Skeletal muscle tissue (tissue), 3 donors: ENCODE measurements at regions not wholly inside any gene's neighbourhood (a gene's known extent, or its start where the extent isn't known, plus 50 kb on each side); places are given as distances from the start of the nearest gene placed in this dataset.

Experiments used
- H3K27ac ChIP-seq: one replicate; pipeline ENCODE4 v1.7.0; 2013; ENCODE audit warnings: mild to moderate bottlenecking, low read depth, low read length, inconsistent platforms
- H3K27me3 ChIP-seq, 3 donors: one replicate each; pipeline ENCODE4 v1.7.0; 2013; ENCODE audit warnings: low read length in 3 of 3; ENCODE audit not compliant: control insufficient read depth in 3 of 3, insufficient read depth in 3 of 3
- H3K36me3 ChIP-seq, 3 donors: one replicate each; pipeline ENCODE4 v1.7.0; 2013; ENCODE audit warnings: low read length in 3 of 3; ENCODE audit not compliant: control insufficient read depth in 3 of 3, insufficient read depth in 3 of 3
- H3K4me1 ChIP-seq, 3 donors: one replicate each; pipeline ENCODE4 v1.7.0; 2013; ENCODE audit warnings: low read length in 3 of 3, mild to moderate bottlenecking in 3 of 3; ENCODE audit not compliant: control insufficient read depth in 3 of 3, insufficient read depth in 3 of 3
- H3K4me3 ChIP-seq, 3 donors: one replicate each; pipeline ENCODE4 v1.7.0; 2013; ENCODE audit warnings: low read length in 3 of 3
- H3K9ac ChIP-seq, 3 donors: one replicate each; pipeline ENCODE4 v1.7.0; 2013; ENCODE audit warnings: low read length in 3 of 3, mild to moderate bottlenecking in 3 of 3, moderate library complexity in 2 of 3, low read depth in 1 of 3
- H3K9me3 ChIP-seq, 3 donors: one replicate each; pipeline ENCODE4 v1.7.0; 2013; ENCODE audit warnings: low read length in 3 of 3; ENCODE audit not compliant: control insufficient read depth in 3 of 3
- donor health status: Osteomylitis.

DNA sequence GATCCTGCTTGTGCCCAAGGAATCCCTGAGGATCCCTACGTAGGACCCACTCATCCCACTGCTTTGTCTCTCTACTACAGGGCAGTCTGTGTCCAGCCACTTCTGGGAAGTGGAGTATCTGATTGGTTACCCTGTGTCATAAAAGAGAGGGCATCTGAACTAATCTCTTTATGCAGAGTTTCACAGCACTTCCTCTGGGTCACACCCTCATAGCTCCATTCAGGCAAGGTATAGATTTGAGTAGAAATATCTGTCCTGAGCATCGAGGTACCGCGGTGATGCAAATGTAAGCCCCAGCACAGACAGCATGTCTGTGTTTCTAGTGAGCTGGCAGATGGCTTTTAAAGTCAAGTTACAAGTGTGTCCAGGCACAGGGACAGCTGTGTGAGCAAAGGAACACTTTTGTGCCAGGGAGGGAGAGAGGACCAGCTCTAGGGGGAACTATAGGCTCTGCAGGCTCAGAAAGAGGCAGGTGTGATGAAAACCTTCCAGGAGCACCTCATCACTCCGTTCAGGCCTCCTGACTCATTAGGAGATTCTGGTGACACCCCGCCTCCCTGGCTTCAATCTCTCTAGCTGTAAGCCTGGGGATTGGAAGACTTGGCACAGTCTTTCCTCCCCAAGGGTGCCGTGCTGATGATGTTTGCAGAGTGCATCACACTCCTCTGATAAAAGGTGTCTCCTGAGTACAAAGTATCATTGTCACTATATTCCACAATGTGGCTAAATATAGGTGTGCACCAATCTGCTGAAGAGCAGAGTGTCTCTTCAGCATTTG is 84.3 kb upstream of the UBL3 start:
- Histone ChIP-seq H3K9ac (no peak overlapping the region), H3K27me3 (peaks cover under 1 to 23% (median 3%) of the 10 kb centered on the region in 3 donors), H3K27ac (no peak overlapping the region), H3K36me3 (no peaks in the 10 kb centered on the region), H3K4me3 (no peak overlapping the region), H3K4me1 (no peaks in the 10 kb centered on the region), H3K9me3 (peaks cover 0 to 5% (median 0%) of the 10 kb centered on the region in 3 donors)

DNA sequence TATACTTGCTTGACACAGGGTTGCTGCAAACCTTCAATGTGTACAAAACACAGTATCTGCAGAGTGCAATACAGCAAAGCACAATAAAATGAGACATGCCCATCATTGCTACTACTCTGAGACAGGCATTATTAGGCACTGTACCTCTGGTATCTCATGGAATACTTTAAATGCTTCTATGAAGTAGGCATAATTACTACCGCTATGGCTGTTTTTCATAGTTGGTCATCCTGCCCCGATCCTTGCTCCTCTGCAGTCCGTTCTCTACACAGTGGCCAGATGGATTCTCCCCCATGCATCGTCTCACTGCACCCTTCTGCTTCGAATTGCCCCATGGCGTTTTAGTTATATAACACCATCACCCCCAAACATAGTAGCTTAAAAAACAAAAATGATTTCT is 83.0 kb upstream of the UBL3 start:
- H3K27me3 ChIP-seq: peaks cover 0 to 17% (median 3%) of the 10 kb centered on the region in 3 donors
- no peaks in the 10 kb centered on the region for H3K4me1 ChIP-seq
- H3K36me3 ChIP-seq: no peaks in the 10 kb centered on the region
- H3K4me3 ChIP-seq: no peak overlapping the region
- no peak overlapping the region for H3K27ac ChIP-seq
- no peak overlapping the region for H3K9ac ChIP-seq
- H3K9me3 ChIP-seq: peaks cover 0 to 5% (median 0%) of the 10 kb centered on the region in 3 donors

DNA sequence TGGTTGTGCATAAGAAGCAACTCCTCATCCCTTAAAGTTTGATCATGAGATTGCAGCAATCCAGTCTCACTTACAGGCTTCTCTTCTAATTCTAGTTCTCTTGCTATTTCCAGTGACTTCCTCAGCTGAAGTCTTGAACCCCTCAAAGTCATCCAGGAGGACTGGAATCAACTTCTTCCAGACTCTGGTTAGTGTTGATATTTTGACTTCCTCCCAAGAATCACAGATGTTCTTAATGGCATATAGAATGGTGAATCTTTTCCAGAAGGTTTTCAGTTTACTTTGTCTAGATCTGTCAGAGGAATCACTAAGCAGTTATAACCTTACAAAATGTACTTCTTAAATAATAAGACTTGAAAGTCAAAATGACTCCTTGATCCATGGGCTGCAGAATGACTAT is 81.3 kb upstream of the UBL3 start:
- Histone ChIP-seq H3K9me3 (peaks cover 0 to 5% (median 0%) of the 10 kb centered on the region in 3 donors), H3K4me3 (no peak overlapping the region), H3K4me1 (no peaks in the 10 kb centered on the region), H3K36me3 (no peaks in the 10 kb centered on the region), H3K9ac (no peak overlapping the region), H3K27ac (no peak overlapping the region), H3K27me3 (peaks cover 0 to 10% (median 0%) of the 10 kb centered on the region in 3 donors)

DNA sequence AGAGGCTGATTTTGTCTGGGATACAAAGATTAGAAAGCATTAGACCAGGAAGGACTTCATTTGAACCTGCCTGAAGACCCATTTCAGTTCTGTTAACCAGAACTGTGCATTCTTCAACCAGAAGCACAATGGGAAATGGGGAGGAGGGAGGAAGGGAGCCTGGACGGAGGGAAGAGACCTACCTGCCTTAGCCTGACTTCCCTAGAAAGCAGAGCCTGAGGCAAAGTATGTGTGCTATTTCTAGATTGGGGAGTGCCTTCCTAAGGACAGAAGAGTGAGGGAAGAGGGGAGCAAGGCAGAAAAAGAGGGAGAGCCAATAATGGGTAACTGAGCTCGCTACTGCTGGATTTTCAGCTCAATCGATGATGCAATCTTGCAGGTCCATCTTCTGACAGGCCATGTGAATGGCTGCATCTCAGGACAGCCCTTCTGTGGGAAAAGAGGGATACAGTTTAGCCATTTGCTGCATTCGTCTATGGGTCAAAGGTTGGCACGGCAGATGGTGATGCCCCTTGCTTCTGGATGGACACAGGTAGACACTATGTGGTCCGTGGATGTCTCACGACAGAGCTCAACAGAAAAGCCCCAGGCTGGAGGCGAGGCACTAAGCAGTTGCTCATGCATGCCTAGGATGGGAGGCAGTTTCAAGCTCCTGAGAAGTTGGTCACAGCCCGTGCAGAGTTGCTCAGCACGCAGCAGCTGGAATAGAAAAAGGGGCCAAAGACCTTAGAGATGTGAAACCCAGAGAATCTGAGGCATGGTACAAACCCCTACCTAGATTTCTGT is 78.8 kb upstream of the UBL3 start:
- Histone ChIP-seq H3K9me3 (peaks cover 0 to 5% (median 0%) of the 10 kb centered on the region in 3 donors), H3K9ac (no peak overlapping the region), H3K27ac (no peak overlapping the region), H3K4me3 (no peak overlapping the region), H3K27me3 (no peaks in the 10 kb centered on the region), H3K36me3 (no peaks in the 10 kb centered on the region), H3K4me1 (peaks cover 7 to 12% (median 12%) of the 10 kb centered on the region in 3 donors)

DNA sequence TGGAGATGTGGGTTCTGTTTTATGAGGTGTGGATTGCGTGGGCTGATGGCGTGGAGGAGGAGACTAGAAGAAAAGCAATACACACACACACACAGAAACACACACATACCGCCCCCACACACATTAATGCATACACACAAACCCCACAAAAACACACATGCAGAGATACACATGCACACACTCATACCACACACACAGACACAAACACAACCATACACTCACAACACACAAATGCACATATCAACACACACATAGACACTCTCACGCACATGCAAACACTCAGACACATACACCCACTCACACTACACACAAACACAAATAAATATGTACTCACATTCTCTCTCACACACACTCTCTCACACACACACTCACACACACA is 75.7 kb upstream of the UBL3 start:
- Histone ChIP-seq H3K9ac (no peak overlapping the region), H3K9me3 (peaks cover 0 to under 1% (median 0%) of the 10 kb centered on the region in 3 donors), H3K36me3 (no peaks in the 10 kb centered on the region), H3K27me3 (no peaks in the 10 kb centered on the region), H3K4me1 (peaks cover 21 to 25% (median 25%) of the 10 kb centered on the region in 3 donors), H3K4me3 (no peak overlapping the region), H3K27ac (no peak overlapping the region)

DNA sequence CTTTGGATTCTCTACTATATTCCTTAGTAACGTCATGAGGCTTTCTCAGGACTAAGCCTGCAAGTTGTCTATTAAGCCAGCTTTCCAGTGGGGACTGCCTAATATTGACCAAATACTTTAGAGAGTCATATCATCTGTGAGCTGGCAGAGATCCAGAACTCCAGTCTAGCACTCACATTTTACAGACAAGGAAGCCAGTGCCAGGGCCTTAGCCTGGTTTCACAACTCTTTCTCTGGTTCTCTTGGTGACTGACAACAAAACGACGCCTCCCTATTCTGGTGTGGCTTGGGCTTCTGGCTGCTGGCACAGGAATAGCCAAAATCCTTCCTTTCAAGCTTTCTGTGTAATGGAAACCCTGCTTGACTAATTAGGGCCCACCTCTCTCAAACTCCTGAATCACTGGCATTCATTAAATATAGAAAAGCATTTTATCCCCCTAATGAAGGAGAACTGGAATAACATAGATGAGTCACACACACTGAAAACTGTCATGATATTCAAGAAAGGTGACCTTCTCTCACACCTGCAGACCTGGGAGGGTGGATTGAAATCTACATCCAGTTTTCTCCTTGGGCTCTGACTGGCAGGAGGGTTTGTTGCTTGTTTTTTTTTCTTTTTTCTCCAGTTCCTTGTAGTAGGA is 75.2 kb upstream of the UBL3 start:
- no peaks in the 10 kb centered on the region for H3K27me3 ChIP-seq
- H3K36me3 ChIP-seq: no peaks in the 10 kb centered on the region
- peak overlapping the region in 1 of 3 donors; percentile 17 for H3K9ac ChIP-seq
- H3K4me3 ChIP-seq: no peak overlapping the region
- no peak overlapping the region for H3K27ac ChIP-seq
- H3K4me1 ChIP-seq: peaks cover 21 to 25% (median 25%) of the 10 kb centered on the region in 3 donors
- peaks cover 0 to 2% (median 0%) of the 10 kb centered on the region in 3 donors for H3K9me3 ChIP-seq

DNA sequence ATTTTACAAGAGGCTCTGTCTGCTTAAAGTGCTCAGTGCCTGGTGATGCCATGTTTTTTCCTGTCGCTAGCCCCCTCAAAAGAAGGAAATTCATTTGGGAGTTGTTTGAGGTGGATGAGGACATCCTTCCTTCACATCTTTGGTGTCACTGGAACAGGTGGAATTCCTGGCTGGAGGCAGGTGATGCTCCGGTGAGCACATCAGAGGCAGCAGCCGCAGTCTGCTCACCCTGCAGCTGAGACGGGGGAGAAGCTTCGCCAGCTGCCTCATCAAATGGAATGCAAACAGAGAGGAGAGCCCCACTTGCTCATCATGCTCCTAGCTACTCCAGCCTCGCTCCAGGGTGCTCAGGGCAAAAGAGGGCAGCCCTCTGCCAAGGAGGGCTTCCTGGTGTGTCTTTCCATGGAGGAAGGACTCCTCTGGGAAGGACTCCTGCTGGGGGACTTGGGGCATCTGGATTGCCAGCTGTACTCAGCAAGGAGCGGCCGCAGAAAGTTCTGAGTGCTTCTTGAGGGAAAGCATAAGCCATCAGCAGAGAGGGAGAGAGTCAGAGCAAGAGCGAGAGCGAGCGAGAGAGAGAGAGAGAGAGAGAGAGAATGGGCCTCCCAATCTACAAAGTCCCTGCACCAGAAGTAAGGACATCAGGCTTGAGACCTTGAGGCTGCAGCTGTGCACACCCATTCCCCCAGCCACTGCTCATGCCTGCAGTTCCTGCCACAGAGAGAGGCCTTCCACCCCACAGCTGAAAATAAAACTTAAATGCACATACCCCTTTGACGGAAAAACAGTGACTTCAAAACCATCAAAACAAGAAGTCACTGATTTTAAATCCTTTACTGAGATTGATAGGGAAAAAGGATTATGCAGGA is 74.3 kb upstream of the UBL3 start:
- H3K9ac ChIP-seq: peak overlapping the region in 1 of 3 donors; percentile 19
- no peaks in the 10 kb centered on the region for H3K27me3 ChIP-seq
- H3K4me3 ChIP-seq: no peak overlapping the region
- peaks cover 21 to 25% (median 25%) of the 10 kb centered on the region in 3 donors for H3K4me1 ChIP-seq
- H3K9me3 ChIP-seq: peaks cover 0 to 2% (median 0%) of the 10 kb centered on the region in 3 donors
- H3K36me3 ChIP-seq: no peaks in the 10 kb centered on the region
- peak overlapping the region; percentile 63 for H3K27ac ChIP-seq

DNA sequence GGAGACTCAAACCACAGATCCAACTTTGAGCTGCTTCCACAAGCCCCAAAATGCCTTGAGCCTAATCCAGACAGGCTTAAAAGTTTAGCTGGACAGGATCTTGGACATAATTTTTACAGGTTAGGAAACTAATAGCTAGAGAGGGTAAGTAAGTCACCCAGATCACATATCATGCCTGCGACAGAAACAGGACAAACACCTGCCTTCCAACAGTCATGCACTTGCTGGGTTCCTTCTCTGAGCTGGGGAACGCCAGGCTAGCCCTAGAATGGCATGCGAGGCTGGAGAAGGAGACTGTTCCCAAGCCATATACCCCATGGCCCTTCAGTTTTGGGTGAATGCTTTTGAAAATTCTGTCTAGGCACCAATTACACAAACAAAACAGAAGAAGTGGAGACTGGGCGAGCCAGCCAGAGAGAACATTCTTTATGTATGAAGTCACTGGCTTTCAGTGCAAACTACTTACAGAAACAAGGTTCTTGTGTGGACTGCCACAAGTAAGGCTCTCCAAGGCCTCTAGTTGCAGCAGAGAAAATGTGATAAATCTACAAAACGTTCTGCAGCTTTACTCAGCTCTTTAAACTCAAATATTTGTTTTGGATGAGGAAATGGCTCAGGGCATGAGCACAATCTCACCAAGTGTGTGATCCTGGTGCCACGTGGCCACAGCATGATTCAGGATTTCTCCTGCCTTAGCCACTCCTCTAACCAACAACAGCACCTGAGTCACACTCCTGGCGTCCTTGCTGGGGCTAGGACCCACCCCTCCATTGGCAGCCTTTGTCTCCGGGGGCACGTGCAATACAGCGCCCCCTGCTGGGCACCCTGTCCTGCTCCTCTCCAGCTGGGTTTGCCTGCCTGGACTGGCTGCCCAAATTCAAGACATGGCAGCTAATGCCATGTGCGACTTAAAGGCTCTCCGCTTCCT is 73.4 kb upstream of the UBL3 start:
- no peaks in the 10 kb centered on the region for H3K27me3 ChIP-seq
- H3K9me3 ChIP-seq: peaks cover 0 to 2% (median 0%) of the 10 kb centered on the region in 3 donors
- H3K27ac ChIP-seq: peak overlapping the region; percentile 63
- peaks cover 21 to 25% (median 25%) of the 10 kb centered on the region in 3 donors for H3K4me1 ChIP-seq
- no peaks in the 10 kb centered on the region for H3K36me3 ChIP-seq
- peak overlapping the region in 1 of 3 donors; percentile 19 for H3K9ac ChIP-seq
- peak overlapping the region in 1 of 3 donors; percentile 23 for H3K4me3 ChIP-seq
